GM21723 (cell line): ENCODE measurements at regions not wholly inside any gene's neighbourhood (a gene's known extent, or its start where the extent isn't known, plus 50 kb on each side); places are given as distances from the start of the nearest gene placed in this dataset.
"Not testable (repeated sequence)": the region's sequence is repeated elsewhere in the genome, so short reads cannot be mapped to it uniquely, and the experiment has no call there.

Experiments
- ATAC-seq: cut with Tn5 transposase; IDR thresholded peaks from one replicate; pipeline ENCODE4 v1.9.1; 2021; ENCODE audit warnings: mild to moderate bottlenecking, moderate library complexity; ENCODE audit not compliant: unreplicated experiment

DNA sequence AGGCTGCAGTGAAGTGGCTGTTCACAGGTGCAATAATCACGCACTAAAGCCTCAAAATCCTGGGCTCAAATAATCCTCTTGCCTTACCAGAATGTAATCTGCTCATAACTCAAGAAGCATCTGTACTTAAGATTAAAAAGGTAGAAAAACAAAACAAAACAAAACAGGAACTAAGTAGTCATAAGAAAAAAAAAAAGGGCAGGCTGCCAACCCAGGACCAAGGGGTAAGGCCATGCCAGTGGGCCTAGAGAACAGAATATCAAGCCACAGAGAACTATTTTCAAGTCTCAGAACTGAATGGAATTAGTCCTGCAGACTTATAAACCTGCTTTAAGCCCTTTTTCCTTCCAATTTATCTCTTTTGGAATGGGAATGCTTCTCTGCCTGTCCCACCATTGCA is 64.8 kb upstream of the TBC1D3K start:
- no peak for ATAC-seq

GRCh38 chr17:37858391-37858790 is 65.8 kb upstream of the TBC1D3K start:
- not testable (repeated sequence) for ATAC-seq

GRCh38 chr17:37856245-37856644 is 68.0 kb upstream of the TBC1D3K start:
- no peak for ATAC-seq

DNA sequence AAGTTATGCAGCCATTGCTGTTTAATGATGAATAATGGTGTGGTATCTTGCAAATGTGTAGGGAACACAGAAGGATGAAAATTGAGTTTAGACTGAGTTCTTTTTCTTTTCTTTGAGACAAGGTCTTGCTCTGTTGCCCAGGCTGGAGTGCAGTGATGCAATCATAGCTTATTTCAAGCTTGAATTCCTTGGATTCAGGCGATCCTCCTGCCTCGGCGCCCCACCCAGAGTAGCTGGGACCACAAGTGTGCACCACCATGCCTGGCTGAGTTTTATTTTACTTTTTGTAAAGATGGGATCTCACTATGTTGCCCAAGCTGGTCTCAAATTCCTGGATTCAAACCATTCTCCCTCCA is 74.6 kb upstream of the TBC1D3K start:
- no peak for ATAC-seq

DNA sequence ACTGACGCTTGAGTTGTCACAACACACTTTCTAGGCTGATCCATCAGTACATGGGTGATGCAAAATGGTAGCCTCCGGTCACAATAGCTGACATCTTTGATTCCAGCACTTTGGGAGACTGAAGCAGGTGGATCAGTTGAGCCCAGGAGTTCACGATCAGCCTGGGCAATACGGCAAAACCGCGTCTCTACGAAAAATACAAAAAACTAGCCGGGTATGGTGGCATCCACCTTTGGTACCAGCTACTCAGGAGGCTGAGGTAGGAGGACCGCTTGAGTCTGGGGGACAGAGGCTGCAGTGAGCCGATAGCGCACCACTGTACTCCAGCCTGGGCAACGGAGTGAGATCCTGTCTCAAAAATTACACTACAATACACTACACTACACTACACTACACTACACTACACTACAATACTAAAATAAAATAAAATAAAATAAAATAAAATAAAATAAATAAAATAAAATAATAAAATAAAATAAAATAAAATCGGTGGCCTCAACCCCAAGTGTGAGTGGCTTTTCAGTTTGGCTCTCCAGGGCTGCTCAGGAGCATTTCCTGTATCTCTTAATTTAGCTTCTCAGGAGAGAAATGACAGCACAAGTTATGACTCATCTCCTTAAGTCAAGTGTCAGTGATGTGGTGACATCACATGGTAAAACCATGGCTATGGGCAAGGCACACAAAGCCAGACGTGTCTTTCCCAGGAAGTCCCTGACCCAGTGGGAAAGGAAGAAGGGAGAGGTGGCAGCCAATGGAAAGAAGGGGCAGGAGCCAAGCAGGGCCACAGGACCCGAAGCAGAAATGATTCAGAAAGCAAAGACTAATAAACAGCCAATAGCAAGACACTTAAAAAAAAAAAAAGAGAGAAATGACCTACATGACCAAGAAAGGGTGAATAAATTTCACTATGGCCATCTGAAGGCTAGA is 75.3 kb upstream of the TBC1D3K start:
- ATAC-seq = peak; percentile 64

DNA sequence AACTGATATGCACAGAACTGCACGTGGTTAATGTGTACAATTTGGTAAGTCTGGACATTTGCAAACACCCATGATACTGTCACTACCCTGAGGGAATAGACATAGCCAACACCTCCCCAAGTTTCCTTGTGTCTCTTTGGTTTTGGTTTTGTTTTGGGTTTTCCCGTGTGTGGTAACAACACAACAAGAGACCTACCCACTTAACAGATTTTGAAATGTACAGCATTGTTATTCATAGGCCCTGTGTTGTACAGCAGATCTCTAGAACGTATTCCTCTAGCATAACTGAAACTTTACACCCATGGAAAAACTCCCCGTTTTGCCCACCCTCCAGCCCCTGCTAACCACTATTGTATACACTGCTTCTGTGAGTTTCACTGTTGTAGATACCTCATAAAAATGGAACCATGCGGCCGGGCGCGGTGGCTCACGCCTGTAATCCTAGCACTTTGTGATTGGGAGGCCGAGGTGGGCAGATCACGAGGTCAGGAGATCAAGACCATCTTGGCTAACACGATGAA is 76.3 kb upstream of the TBC1D3K start:
- ATAC-seq = no peak

DNA sequence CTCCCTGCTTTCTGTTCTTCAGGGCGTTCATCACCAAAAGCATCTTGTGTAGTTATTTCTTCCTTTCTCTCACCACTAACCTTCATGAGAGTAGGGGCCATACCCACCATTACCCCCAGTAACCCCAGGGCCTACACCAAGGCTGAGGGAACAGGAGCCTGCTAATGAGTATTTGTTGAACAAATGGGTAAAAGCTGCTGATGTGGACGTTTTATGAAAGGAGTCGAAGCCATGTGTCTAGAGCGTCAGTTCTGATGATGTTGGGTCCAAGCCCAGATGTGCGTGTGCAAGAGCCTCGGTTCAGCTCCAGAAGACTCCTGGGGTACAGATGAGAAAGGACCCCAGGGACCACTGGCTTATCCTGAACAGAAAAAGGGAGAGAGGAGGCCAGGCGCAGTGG is 77.1 kb upstream of the TBC1D3K start:
- no peak for ATAC-seq

DNA sequence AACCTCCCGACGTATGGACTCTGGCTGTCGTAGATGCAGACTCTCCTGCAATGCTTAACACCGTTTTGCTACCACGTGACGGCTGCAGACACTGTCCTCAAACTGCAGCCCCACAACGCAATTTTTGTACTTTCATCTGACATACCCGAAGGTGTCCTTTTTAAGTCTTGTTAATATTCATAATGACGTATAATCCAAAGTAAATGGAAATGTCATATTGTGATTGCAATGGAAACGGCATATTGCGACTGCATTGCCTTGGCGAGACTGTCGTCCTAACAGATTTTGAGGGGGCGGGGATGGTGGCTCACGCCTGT is 79.3 kb upstream of the TBC1D3K start:
- ATAC-seq = no peak

GRCh38 chr17:37844158-37844976 is 79.8 kb upstream of the TBC1D3K start:
- ATAC-seq = peak; percentile 72

DNA sequence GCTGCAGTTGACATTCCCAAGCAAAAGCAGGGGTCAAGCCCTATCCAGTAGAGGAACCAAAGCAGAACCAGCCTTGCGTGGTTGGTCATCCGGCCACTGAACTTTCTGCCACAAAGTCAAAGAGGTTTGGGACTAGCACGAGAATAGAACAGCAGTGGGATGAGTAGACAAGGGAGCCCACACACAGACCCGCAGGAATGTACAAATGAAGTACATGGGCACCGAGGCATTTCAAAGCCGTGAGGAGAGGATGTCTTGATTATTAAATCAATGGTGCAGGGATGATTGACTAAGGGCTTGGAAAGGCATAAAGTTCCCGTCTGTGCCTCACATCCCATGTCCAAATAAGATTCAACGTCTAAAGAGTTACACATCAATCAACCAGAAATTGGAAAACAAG is 81.8 kb upstream of the TBC1D3K start:
- ATAC-seq = no peak

DNA sequence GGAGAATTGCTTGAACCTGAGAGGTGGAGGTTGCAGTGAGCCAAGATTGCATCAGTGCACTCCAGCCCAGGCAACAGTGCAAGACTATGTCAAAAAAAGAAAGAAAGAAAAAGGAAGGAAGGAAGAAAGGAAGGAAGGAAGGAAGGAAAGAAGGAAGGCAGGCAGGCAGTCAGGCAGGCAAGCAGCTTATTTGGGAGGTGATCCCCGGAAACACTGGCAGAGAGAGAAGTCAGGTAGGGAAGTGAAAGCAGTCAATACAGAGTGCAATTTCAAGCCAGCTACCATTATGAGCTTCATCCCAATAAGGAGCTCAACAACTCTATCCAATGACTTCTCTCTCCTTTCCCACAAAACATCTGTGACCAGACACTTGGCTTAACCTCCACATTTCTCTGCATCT is 83.0 kb upstream of the TBC1D3K start:
- no peak for ATAC-seq

- no peak for ATAC-seq
Measured at GRCh38 chr17:37840576-37840975, 83.6 kb upstream of the TBC1D3K start.

- ATAC-seq = no peak
Measured at GRCh38 chr17:37839196-37839978, 84.8 kb upstream of the TBC1D3K start.

DNA sequence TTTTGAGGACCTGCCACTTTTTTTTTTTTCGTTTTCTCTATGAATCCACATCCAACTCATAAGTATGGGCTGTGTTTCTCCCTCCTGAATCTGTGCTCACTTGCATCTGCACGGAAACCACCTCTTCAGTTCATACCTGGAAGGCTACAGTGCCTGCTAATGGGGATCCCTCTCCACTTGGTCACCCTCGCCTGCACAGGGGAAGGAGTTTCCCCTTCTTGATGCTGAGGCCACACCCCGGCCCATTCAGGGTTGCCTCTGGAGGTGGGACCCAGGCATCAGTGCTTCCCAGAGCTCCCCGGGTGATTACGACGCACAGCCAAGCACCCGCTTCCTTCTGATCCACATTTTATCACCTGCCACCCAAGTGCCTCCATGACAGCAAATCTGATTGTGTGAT is 85.9 kb upstream of the TBC1D3K start:
- no peak for ATAC-seq

DNA sequence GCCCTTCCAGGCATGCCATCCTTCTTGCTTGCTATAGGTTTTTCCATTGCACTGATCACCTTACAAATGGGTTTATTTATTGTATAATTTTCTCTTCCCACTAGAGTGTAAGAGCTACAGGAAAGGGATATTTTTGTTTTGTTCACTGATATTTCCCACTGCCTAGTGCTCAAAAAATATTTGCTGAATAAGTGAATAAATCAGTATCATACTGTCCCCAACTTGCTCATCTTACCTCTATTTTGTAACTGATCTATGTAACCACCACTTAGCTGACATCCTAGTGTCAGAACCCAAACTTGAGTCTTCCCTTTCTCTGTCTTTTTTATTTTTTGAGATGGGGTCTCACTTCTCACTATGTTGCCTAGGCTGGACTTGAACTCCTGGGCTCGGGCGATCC is 87.6 kb upstream of the TBC1D3K start:
- no peak for ATAC-seq

GRCh38 chr17:37834168-37834567 is 89.3 kb upstream of the HNF1B start:
- no peak for ATAC-seq

- no peak for ATAC-seq
Measured at GRCh38 chr17:37833237-37833859, 88.5 kb upstream of the HNF1B start.

DNA sequence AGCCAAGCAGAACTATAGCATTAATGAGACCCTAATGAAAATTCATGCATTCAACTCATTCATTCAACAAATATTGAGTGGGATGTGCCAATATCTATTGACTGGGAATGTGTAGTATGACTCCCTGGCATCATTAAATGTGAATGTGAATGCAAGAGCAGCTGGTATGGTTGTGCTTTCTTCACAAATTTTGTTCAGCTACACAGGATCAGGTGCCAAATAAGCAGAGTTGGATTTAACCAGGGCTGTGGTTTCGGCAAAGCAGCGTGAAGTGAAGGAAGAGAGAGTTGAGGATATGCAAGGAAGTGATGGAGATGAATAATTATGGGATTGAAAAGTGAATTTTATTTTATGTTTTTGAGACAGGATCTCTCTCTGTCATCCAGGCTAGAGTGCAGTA is 87.1 kb upstream of the HNF1B start:
- no peak for ATAC-seq

DNA sequence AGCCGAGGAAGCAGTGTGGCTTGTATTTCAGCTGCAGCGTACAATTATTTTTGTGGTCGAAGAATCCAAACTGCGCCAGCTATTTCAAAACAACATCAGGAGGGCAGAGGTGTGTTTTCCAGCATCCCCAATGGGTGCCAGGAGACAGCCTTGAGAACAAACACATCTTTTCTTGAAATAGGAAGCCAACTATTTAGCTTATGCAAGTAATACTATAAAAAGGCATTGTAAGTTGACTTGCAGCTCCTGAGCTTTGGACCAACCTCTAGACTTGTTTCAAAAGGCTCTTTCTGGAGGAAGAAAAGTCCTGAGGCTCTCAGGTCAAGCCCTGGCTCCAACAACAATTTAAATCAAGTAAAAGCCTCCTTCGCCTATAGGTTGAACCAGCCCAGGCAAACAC is 86.6 kb upstream of the HNF1B start:
- no peak for ATAC-seq

DNA sequence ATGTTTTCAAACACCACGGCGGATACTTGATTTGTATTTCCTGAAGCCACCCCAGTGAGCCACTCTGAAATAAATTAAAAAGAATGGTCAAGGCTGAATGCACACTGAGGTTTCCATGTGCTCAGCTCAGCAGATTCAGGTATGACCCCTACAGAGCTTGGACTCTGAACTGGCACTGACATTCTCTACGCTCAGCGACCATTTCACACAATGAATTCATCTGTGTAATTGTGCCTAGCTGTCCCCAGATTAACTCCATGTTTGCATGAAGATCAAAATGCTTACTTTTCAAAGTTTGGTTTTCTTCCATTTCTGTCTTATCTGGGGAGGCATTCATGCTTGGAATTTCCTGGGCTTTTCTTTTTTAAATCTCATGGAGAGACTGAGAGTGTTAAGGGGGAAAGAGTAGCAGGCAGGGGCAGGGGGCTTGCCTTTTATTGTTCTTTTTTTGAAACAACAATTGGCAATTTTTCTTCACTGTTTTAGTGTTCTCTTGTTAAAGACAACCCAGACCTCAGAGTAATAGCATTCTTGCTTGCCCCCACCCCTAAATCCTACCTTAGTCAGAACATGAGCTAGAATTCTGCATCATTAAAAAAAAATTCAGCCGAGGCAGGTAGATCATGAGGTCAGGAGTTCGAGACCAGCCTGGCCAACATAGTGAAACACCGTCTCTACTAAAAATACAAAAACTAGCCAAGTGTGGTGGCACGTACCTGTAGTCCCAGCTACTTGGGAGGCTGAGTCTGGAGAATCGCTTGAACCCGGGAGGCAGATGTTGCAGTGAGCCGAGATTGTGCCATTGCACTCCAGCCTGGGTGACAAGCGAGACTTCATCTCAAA is 85.5 kb upstream of the HNF1B start:
- ATAC-seq = no peak
